GM23248 (cell line): ENCODE measurements at regions not wholly inside any gene's neighbourhood (a gene's known extent, or its start where the extent isn't known, plus 50 kb on each side); places are given as distances from the start of the nearest gene placed in this dataset.

Experiments used
- DNase-seq: peaks from one replicate; pipeline ENCODE4 v3.0.0-alpha.2; 2015
- H2AFZ ChIP-seq: fragments of 200-600 bp; sonication (generic); 2 replicates; pipeline ENCODE4 v1.6.1; 2016; ENCODE audit warnings: antibody characterized with exemption
- H3F3A ChIP-seq: fragments of 200-600 bp; sonication (generic); 2 replicates; pipeline ENCODE4 v1.6.1; 2016; ENCODE audit warnings: mild to moderate bottlenecking, antibody characterized with exemption, mixed run types; ENCODE audit not compliant: insufficient read depth
- H3K27ac ChIP-seq: fragments of 200-600 bp; sonication (generic); 2 replicates; pipeline ENCODE4 v1.5.1; 2016; ENCODE audit warnings: mild to moderate bottlenecking
- H3K27me3 ChIP-seq: fragments of 200-600 bp; sonication (generic); replicated peaks from 2 replicates; pipeline ENCODE4 v1.6.1; 2016; ENCODE audit warnings: mild to moderate bottlenecking; ENCODE audit not compliant: insufficient read depth
- H3K36me3 ChIP-seq: fragments of 200-600 bp; sonication (generic); 2 replicates; pipeline ENCODE4 v1.6.1; 2016; ENCODE audit warnings: low read depth, mild to moderate bottlenecking
- H3K4me1 ChIP-seq: fragments of 200-600 bp; sonication (generic); 2 replicates; pipeline ENCODE4 v1.6.1; 2016; ENCODE audit warnings: mild to moderate bottlenecking; ENCODE audit not compliant: insufficient read depth
- H3K4me2 ChIP-seq: fragments of 200-600 bp; sonication (generic); one replicate; pipeline ENCODE4 v1.6.1; 2016; ENCODE audit warnings: mild to moderate bottlenecking; ENCODE audit not compliant: unreplicated experiment
- H3K4me3 ChIP-seq: fragments of 200-600 bp; sonication (generic); 2 replicates; pipeline ENCODE4 v1.5.1; 2016; ENCODE audit warnings: mild to moderate bottlenecking
- H3K79me2 ChIP-seq: fragments of 200-600 bp; sonication (generic); 2 replicates; pipeline ENCODE4 v1.6.1; 2016; ENCODE audit warnings: mild to moderate bottlenecking; ENCODE audit not compliant: insufficient read depth
- H3K9ac ChIP-seq: fragments of 200-600 bp; sonication (generic); 2 replicates; pipeline ENCODE4 v1.6.1; 2016; ENCODE audit warnings: mild to moderate bottlenecking
- H3K9me2 ChIP-seq: fragments of 200-600 bp; sonication (generic); 2 replicates; pipeline ENCODE4 v1.6.1; 2016; ENCODE audit warnings: mixed run types, mild to moderate bottlenecking, moderate library complexity; ENCODE audit not compliant: insufficient read depth
- H3K9me3 ChIP-seq: fragments of 200-600 bp; sonication (generic); one replicate; pipeline ENCODE4 v1.6.1; 2017; ENCODE audit warnings: low read depth
- H4K20me1 ChIP-seq: fragments of 200-600 bp; sonication (generic); 2 replicates; pipeline ENCODE4 v1.6.0; 2016; ENCODE audit not compliant: insufficient read depth
- EZH2 ChIP-seq: fragments of 200-600 bp; sonication (generic); IDR thresholded peaks from 2 replicates; pipeline ENCODE4 v1.6.1; 2018; ENCODE audit warnings: antibody characterized with exemption, mild to moderate bottlenecking; ENCODE audit not compliant: insufficient read depth, poor library complexity, severe bottlenecking
- EZH2phosphoT487 ChIP-seq: fragments of 200-600 bp; sonication (generic); IDR thresholded peaks from 2 replicates; pipeline ENCODE4 v1.6.1; 2018; ENCODE audit warnings: antibody characterized with exemption, moderate library complexity, mild to moderate bottlenecking, low read depth; ENCODE audit not compliant: insufficient read depth
- WGBS, 2 experiments: methylation state at CpG; one replicate each; pipeline ENCODE4 v1.1.6; 2015 to 2017; ENCODE audit warnings: low lambda C conversion rate in 2 of 2, low coverage in 1 of 2; ENCODE audit errors: missing lambda C conversion rate in 2 of 2; 5-methylcytosine and 5-hydroxymethylcytosine counted together
- in situ Hi-C: fragments of 300-500 bp; cut with MboI; formaldehyde crosslinking; loops from 2 replicates; pipeline ENCODE4 v1.15.0; 2020

DNA sequence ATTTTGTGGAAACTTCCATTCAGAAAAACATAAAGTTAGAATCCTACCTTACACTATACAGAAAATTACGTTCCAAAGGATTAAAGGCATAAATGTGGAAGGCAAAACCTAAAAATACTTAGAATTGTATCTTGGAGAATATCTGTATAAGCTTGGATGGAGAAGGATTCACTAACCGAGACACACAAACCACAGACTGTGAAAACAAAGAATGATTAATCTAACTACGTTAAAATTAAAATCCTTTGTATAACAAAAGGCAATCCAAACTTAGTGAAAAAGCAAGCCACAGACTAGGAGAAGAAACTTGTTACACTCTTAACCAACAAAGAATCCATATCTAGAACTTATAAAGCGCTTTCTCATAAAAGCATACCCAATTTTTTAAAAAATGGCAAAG, 678.8 kb downstream of the INHBA start:
- Histone ChIP-seq H3F3A (peaks cover 21% of the 10 kb centered on the region), H2AFZ (no peak overlapping the region), H3K4me1 (peaks cover 20% of the 10 kb centered on the region), H3K27ac (no peak overlapping the region), H3K27me3 (no peaks in the 10 kb centered on the region), H3K9me2 (no peaks in the 10 kb centered on the region), H3K36me3 (no peaks in the 10 kb centered on the region), H3K9me3 (no peaks in the 10 kb centered on the region), H3K79me2 (no peaks in the 10 kb centered on the region), H4K20me1 (no peaks in the 10 kb centered on the region), H3K9ac (no peak overlapping the region), H3K4me2 (no peak overlapping the region), H3K4me3 (no peak overlapping the region)
- 97 to 99% methylated on average over 4 of the region's 4 CpGs for WGBS, 2 experiments
- in situ Hi-C loops: no loop called here
- TF ChIP-seq EZH2: no peak
- no peak for TF ChIP-seq EZH2phosphoT487
- no peak for DNase-seq

DNA sequence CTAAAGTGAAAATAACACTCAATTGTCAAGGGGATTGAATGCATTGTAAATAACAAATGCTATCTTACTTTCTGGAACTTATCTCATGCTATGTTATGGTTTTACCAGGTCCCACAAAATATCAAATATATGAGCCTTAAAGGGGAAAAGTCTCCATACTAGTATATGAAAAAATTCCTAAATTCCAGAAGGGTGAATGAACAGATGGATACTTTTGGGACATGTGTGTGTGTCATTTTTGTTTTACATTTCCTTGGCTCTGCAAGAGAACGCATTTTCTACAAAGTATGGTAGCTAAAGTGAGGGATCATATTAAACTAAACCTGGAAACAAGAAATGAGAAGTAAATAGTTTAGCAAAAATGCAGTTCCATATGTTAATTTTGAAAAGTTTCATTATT, 682.8 kb downstream of the INHBA start:
- Histone ChIP-seq H3K9me2 (no peaks in the 10 kb centered on the region), H3F3A (no peaks in the 10 kb centered on the region), H3K79me2 (no peaks in the 10 kb centered on the region), H3K27me3 (no peaks in the 10 kb centered on the region), H3K4me2 (no peak overlapping the region), H3K9ac (no peak overlapping the region), H3K9me3 (no peaks in the 10 kb centered on the region), H3K36me3 (no peaks in the 10 kb centered on the region), H3K4me1 (no peaks in the 10 kb centered on the region), H3K4me3 (no peak overlapping the region), H3K27ac (no peak overlapping the region), H2AFZ (no peak overlapping the region), H4K20me1 (no peaks in the 10 kb centered on the region)
- in situ Hi-C loops: no loop called here
- no peak for DNase-seq
- WGBS, 2 experiments: 96 to 100% methylated on average over 1 of the region's 1 CpG
- TF ChIP-seq EZH2 (no peak), EZH2phosphoT487 (no peak)

DNA sequence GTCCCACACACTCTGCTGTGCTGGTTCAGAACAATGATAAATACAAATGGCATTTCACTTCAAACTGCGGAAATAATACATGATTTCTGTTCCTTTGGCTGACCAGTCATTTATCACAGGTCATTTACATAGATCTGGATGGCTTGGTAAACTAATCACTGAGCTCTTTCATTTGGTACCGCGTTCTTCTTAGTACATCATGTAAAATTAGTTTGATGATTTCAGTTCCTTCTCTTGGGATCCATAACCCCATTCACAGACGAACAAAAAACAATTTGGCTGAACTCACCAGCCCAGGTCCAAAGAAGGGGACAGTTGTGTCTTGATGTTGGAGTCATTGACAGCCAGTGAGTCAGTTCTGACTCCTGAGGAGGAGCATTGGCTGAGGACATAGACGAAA, 689.8 kb downstream of the INHBA start:
- H3K9me3 ChIP-seq: no peaks in the 10 kb centered on the region
- no peak overlapping the region for H3K9ac ChIP-seq
- H3K27ac ChIP-seq: no peak overlapping the region
- H2AFZ ChIP-seq: no peak overlapping the region
- no peaks in the 10 kb centered on the region for H4K20me1 ChIP-seq
- H3K9me2 ChIP-seq: no peaks in the 10 kb centered on the region
- WGBS, 2 experiments: 83 to 89% methylated on average over 5 of the region's 5 CpGs
- no peaks in the 10 kb centered on the region for H3K36me3 ChIP-seq
- H3K4me2 ChIP-seq: no peak overlapping the region
- no peaks in the 10 kb centered on the region; the same call in 1 of the 2 replicates for H3K4me1 ChIP-seq
- no peak for TF ChIP-seq EZH2
- TF ChIP-seq EZH2phosphoT487: no peak
- H3F3A ChIP-seq: no peaks in the 10 kb centered on the region
- H3K79me2 ChIP-seq: no peaks in the 10 kb centered on the region
- in situ Hi-C loops: no loop called here
- no peak for DNase-seq
- no peaks in the 10 kb centered on the region for H3K27me3 ChIP-seq
- H3K4me3 ChIP-seq: no peak overlapping the region

DNA sequence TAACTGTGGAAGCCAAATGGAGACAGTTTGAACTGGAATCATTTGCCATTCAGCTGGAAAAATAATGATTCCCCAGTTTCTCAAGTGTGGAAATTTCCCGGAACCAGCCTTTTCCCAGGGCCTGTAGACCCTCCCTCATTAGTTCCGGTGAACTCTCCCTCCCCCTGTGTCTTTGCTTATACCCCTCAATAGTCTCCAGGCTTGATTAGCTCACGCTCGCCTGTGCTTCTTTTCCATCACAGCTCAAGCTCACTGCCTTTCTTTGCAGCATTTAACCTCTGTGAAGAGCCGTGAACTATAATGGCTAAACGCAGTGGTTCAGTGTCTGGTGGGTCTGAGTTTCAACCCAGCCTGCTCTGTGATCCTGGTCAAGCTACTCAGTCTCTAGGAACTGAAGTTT, 690.8 kb downstream of the INHBA start:
- no peaks in the 10 kb centered on the region for H3K9me3 ChIP-seq
- no peak overlapping the region for H3K9ac ChIP-seq
- no peak overlapping the region for H2AFZ ChIP-seq
- in situ Hi-C loops: no loop called here
- TF ChIP-seq EZH2phosphoT487: no peak
- no peak for TF ChIP-seq EZH2
- no peak overlapping the region for H3K4me2 ChIP-seq
- WGBS, 2 experiments: 95 to 98% methylated on average over 6 of the region's 6 CpGs
- no peaks in the 10 kb centered on the region for H3K79me2 ChIP-seq
- H3K27me3 ChIP-seq: no peaks in the 10 kb centered on the region
- H3K36me3 ChIP-seq: no peaks in the 10 kb centered on the region
- peaks cover 8% of the 10 kb centered on the region for H3K4me1 ChIP-seq
- H3K4me3 ChIP-seq: no peak overlapping the region
- no peak for DNase-seq
- no peaks in the 10 kb centered on the region for H4K20me1 ChIP-seq
- H3K27ac ChIP-seq: no peak overlapping the region
- H3K9me2 ChIP-seq: no peaks in the 10 kb centered on the region
- no peaks in the 10 kb centered on the region for H3F3A ChIP-seq

DNA sequence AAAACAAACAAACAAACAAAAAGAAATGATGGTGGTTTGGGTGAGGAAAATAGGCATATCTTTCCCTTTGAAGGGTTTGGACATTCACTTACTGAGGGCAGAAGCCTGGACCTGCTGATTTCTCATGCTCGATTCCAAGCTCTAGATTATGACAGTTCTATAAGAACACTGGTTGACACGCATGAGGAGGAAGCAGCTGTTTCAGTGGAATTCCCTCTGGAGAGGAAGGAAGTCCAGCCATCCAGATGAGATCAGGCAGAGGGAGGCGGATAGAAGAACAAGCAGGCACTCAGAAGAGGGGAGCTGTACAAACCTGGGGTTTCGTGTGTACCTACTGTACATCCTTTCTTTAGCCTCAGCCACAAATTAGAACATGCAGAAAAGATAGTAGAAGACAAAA, 691.9 kb downstream of the INHBA start:
- Histone ChIP-seq H2AFZ (no peak overlapping the region), H3K27me3 (no peaks in the 10 kb centered on the region), H3K4me2 (no peak overlapping the region), H4K20me1 (no peaks in the 10 kb centered on the region), H3K27ac (no peak overlapping the region), H3K4me1 (peaks cover 18% of the 10 kb centered on the region), H3K9me3 (no peaks in the 10 kb centered on the region), H3K9ac (no peak overlapping the region), H3K9me2 (no peaks in the 10 kb centered on the region), H3K36me3 (no peaks in the 10 kb centered on the region), H3K4me3 (no peak overlapping the region), H3F3A (peaks cover 8% of the 10 kb centered on the region; the same call in 1 of the 2 replicates), H3K79me2 (no peaks in the 10 kb centered on the region)
- TF ChIP-seq EZH2: no peak
- TF ChIP-seq EZH2phosphoT487: no peak
- DNase-seq: peak; percentile 40
- 41 to 46% methylated on average over 4 of the region's 4 CpGs for WGBS, 2 experiments
- in situ Hi-C loops: no loop called here
